SKM-1 treated with dmso at 0.1 percent for 144 hours (cell line): ENCODE measurements at regions not wholly inside any gene's neighbourhood (a gene's known extent, or its start where the extent isn't known, plus 50 kb on each side); places are given as distances from the start of the nearest gene placed in this dataset.
"Not testable (repeated sequence)": the region's sequence is repeated elsewhere in the genome, so short reads cannot be mapped to it uniquely, and the experiment has no call there.

Source experiments
- DNase-seq: peaks from one replicate; lab custom pipeline; 2025; ENCODE audit not compliant: unreplicated experiment; lab: John Stamatoyannopoulos, UW

GRCh38 chr1:193909406-193910082, 723.1 kb upstream of the B3GALT2 start:
- DNase-seq, result no peak

DNA sequence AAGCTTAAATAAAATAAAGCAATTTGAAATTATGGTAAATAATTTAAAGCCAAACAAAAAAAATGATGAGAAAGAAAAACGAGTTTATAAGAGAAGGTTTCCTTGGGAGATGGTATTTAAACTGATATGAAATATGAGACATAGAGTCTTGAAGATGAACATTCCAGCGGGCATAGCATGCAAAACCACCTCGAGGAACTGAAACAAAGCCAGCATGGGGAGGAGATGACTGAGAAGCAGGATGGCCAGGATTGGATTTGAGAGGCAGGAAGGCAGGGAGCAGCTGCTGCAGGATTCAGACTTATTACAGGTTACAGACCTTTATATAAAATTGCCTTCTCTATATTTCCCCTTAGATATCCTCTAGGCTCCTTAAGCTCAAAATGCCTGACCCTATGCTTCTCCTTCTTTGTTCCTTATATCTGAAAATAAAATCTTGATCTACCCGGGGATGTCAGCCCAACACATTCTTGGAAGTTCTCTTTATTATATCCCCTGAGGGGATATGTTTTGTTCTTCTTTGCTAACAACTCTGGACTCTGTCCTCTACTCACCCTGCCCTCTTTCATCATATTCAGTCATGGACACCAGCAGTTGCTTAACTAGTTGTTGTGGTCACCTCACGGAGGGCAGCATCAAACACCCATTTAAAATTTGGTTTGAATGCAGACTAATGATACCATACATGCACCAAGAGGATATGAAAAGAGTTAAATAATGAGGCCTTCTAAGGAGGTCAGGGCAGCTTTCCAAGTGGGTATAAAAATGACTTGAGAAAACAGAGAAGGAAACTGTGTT, 719.1 kb upstream of the B3GALT2 start:
- DNase-seq, result no peak

DNA sequence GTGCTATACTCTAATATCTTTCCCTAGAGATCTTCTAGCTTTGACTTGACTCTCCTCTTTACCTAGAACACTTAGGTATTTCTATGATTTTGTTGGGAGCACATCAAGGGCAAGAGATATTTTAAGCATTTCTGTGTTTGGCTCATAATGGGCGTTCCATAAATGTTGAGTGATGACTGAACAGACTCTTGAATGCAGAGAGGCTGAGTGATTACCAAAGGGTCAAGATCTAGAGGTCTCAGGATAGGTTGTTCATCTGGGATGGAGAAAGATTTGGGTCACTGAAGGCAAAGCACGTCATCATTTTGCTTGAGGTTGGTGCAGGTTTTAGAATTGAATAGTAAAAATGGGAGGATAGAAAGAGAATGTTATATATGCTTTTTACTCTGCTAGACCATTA, 705.4 kb upstream of the B3GALT2 start:
- no peak for DNase-seq

GRCh38 chr1:193890935-193891334, 704.5 kb upstream of the B3GALT2 start:
- no peak for DNase-seq

DNA sequence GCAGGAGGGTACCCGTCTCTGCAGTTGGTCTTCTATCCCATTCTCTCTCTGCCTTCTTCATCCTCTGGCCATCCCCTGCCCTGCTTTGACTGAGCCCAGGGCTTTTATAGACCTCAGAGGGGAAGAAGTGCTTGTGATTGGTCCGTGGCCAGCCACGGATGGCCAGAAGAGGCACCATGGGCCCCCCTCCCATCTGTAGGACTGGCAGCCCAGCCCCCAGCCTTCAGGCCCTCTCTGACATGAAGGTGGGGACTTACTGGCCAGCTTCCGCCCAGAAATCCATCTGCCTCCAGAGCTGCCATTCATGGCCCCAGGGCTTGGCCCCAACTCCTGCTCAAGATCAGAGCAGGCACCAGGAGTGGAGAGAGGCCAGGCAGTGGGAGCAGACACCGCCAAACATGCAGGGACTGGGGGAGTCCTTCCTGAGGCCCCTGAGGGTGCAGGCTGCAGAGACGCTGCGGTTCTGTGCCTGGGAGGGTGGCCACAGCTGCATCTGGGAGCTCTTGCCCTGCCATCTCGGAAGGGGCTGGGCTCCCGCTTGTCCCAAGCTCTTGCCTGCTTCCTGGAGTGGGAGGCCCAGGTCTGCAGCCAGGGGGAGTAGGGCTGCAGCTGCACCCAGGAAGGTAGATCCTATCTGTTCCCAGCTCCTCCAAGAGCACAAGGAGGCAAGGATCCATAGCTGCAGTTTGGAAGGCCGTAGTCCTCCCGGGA, 698.6 kb upstream of the B3GALT2 start:
- no peak for DNase-seq

- not testable (repeated sequence) for DNase-seq
These were observed 691.5 kb upstream of the B3GALT2 start for GRCh38 chr1:193877920-193878319.

DNA sequence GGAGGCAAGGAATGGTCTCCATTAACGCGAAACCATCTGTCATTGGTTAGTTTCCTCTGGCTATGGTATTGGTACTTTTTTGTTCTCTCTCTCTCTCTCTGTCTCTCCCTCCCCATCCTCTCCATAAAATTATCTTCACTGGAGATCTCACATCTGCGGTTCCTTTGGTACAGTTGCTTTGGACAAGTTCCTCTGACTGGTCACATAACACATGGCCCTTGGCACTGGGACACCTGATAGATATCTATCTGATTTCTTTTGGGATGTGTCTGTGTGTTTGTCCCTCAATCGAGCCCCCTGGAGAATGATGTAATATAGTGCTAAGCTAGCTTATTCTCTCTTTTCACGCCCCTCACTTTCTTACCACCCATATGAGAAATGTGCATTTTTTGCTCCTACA, 682.0 kb upstream of the B3GALT2 start:
- DNase-seq, result no peak

DNA sequence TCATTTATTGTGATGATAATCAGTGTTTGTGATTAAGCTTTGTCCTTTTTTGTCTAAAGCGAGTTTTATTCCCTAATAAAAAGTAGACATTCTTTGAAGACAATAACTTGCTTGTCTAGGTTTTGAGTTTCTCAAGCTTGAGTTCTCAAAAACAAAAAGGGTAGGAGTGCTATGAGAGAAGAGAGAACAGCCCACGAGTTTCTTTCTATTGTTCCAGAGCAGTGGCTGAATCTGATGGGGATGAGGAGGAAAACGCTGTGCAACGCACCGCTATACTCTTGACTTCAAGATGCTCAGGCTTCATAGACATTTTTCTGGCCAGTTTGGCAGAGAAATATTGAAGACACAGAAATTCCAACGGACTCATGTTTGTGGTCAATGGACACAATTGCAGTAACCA, 669.8 kb upstream of the B3GALT2 start:
- no peak for DNase-seq

- no peak for DNase-seq
These were observed 664.3 kb upstream of the B3GALT2 start for GRCh38 chr1:193850745-193851144.

- DNase-seq, result no peak
These were observed 660.6 kb upstream of the B3GALT2 start for GRCh38 chr1:193846876-193847604.

GRCh38 chr1:193846411-193846810, 660.0 kb upstream of the B3GALT2 start:
- DNase-seq, result no peak

DNA sequence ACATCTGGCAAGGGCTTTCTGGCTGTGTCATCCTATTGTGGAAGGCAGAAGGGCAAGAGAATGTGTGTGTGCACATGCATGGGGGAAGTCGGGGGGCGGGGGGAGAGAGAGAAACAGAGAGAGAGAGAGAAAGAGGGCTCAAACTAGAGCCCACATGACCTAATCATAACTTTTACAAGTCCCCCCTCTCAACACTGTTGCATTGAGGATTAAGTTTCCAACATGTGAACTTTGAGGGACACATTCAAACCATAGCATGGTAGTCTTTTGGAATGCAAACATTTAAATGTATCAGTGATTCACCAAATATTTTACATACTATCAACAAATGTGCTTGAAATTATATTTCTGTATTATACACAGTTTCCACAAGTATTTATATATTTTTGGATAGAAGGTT, 655.4 kb upstream of the B3GALT2 start:
- DNase-seq, result no peak

DNA sequence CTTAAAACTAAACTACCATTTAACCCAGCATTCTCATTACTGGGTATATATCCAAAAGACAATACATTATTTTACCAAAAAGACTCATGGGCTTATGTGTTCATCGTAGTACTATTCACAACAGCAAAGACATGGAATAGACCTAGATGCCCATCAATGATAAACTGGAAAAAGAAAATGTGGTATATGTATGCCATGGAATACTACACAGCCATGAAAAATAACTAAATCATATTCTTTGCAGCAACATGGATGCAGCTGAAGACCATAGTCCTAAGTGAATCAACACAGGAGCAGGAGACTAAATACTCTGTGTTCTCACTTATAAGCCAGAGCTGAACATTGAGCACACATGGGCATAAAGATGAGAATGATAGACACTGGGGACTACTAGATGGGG, 645.1 kb upstream of the B3GALT2 start:
- no peak for DNase-seq

- no peak for DNase-seq
These were observed 641.1 kb upstream of the B3GALT2 start for GRCh38 chr1:193827516-193827915.

- no peak for DNase-seq
These were observed 633.0 kb upstream of the B3GALT2 start for GRCh38 chr1:193819376-193819775.

DNA sequence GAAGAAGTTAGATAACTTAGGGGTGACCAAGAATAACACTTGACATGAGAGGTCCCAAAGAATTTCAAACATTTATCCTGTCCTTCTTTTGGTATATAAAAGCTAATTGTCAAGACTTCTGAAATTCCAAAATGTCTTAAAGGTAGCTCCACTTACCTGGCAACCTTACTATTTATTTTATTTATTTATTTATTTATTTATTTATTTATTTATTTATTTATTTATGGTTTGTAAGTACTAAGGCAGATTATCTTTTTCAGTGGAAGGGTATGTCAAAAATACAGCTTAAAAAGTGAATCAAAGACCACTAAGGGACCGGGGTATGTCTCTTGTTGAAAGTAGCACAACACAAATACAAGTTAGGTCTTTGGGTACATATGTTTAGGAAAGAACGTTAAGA, 620.8 kb upstream of the B3GALT2 start:
- no peak for DNase-seq

GRCh38 chr1:193806079-193807048, 620.0 kb upstream of the B3GALT2 start:
- no peak for DNase-seq

- DNase-seq, result no peak
These were observed 613.7 kb upstream of the B3GALT2 start for GRCh38 chr1:193799948-193800690.

GRCh38 chr1:193799371-193799770, 613.0 kb upstream of the B3GALT2 start:
- DNase-seq, result no peak
